Lung (tissue), 11 donors: ENCODE measurements at regions not wholly inside any gene's neighbourhood (a gene's known extent, or its start where the extent isn't known, plus 50 kb on each side); places are given as distances from the start of the nearest gene placed in this dataset.

Experiments used
- ATAC-seq: fragments of 200-7000 bp; cut with Tn5 transposase; one replicate; pipeline ENCODE4 v1.9.1; 2020; ENCODE audit warnings: moderate number of reproducible peaks; ENCODE audit not compliant: insufficient read depth, low FRiP score
- DNase-seq, 3 donors: peaks; one replicate each; pipeline ENCODE4 v3.0.0-alpha.2; 2013 to 2017
- H3K27ac ChIP-seq, 2 donors: one replicate each; pipeline ENCODE4 v1.5.1; 2013; ENCODE audit warnings: mild to moderate bottlenecking in 2 of 2, moderate library complexity in 2 of 2, control low read depth in 1 of 2, inconsistent platforms in 1 of 2, low read depth in 1 of 2, low read length in 1 of 2
- H3K27me3 ChIP-seq, 3 donors: one replicate each; pipeline ENCODE4 v1.5.1; 2013; ENCODE audit warnings: low read length in 2 of 3; ENCODE audit not compliant: control insufficient read depth in 3 of 3, insufficient read depth in 3 of 3
- H3K36me3 ChIP-seq, 4 donors: one replicate each; pipeline ENCODE4 v1.5.1; 2013; ENCODE audit warnings: low read length in 4 of 4, mild to moderate bottlenecking in 1 of 4, moderate library complexity in 1 of 4; ENCODE audit not compliant: control insufficient read depth in 4 of 4, insufficient read depth in 4 of 4
- H3K4me1 ChIP-seq, 5 donors: one replicate each; pipeline ENCODE4 v1.5.1; 2013; ENCODE audit warnings: low read length in 5 of 5, mild to moderate bottlenecking in 2 of 5, moderate library complexity in 1 of 5; ENCODE audit not compliant: control insufficient read depth in 5 of 5, insufficient read depth in 5 of 5
- H3K4me3 ChIP-seq: one replicate; pipeline ENCODE4 v1.5.1; 2013; ENCODE audit warnings: mild to moderate bottlenecking, control low read depth, moderate library complexity
- H3K9ac ChIP-seq, 2 donors: one replicate each; pipeline ENCODE4 v1.5.1; 2013; ENCODE audit warnings: low read length in 2 of 2, control low read depth in 1 of 2; ENCODE audit not compliant: insufficient read depth in 1 of 2
- H3K9me3 ChIP-seq, 4 donors: one replicate each; pipeline ENCODE4 v1.5.1; 2013; ENCODE audit warnings: low read length in 3 of 4, mild to moderate bottlenecking in 1 of 4, moderate library complexity in 1 of 4; ENCODE audit not compliant: control insufficient read depth in 4 of 4, insufficient read depth in 3 of 4
- WGBS, 2 donors: extraction: QIAGEN DNeasy Blood & Tissue Kit; methylation state at CpG; one replicate each; pipeline ENCODE4 v1.1.7; 2013; 5-methylcytosine and 5-hydroxymethylcytosine counted together
- TF ChIP-seq, protein P1 (sequence below): IDR thresholded peaks from 2 replicates; pipeline ENCODE4 v1.5.1; 2012; ENCODE audit warnings: mild to moderate bottlenecking; ENCODE audit errors: control extremely low read depth, extremely low read depth
- donor health status: control.
- donor health status: control.
- donor health status: Bipolar disorder and iron deficiency.
- donor health status: healthy.
- donor health status: DM: yes; HTN: yes; CAD: no.

DNA sequence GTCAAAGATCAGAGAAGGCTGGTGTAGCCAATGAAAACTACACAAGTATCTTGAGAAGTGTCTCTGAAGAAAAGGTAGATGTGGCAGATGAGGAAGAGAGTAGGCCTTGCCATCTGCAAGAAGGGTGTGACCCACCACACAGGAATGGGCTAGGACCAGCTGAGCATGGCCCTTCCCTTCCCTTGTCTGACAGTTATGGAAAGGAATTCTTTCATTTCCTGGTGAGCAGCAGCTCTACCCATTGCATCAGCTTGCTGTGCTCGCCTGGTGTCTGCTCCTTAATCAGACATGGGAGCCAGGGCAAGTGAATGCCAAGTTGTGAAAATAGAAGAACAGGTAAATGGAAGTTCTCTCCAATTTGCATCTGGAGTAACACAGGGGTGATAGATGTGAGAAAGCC, 145.2 kb upstream of the KRR1 start:
- TF ChIP-seq, protein P1, sequence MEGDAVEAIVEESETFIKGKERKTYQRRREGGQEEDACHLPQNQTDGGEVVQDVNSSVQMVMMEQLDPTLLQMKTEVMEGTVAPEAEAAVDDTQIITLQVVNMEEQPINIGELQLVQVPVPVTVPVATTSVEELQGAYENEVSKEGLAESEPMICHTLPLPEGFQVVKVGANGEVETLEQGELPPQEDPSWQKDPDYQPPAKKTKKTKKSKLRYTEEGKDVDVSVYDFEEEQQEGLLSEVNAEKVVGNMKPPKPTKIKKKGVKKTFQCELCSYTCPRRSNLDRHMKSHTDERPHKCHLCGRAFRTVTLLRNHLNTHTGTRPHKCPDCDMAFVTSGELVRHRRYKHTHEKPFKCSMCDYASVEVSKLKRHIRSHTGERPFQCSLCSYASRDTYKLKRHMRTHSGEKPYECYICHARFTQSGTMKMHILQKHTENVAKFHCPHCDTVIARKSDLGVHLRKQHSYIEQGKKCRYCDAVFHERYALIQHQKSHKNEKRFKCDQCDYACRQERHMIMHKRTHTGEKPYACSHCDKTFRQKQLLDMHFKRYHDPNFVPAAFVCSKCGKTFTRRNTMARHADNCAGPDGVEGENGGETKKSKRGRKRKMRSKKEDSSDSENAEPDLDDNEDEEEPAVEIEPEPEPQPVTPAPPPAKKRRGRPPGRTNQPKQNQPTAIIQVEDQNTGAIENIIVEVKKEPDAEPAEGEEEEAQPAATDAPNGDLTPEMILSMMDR = no peak
- Histone ChIP-seq H3K4me1 (peaks cover 0 to 5% (median 0%) of the 10 kb centered on the region in 5 donors), H3K36me3 (no peaks in the 10 kb centered on the region), H3K27me3 (no peaks in the 10 kb centered on the region), H3K27ac (no peak overlapping the region), H3K9me3 (no peaks in the 10 kb centered on the region), H3K9ac (no peak overlapping the region), H3K4me3 (no peak overlapping the region)
- DNase-seq = no peak
- 78 to 81% methylated on average over 1 of the region's 1 CpG for WGBS, 2 donors
- ATAC-seq = no peak

DNA sequence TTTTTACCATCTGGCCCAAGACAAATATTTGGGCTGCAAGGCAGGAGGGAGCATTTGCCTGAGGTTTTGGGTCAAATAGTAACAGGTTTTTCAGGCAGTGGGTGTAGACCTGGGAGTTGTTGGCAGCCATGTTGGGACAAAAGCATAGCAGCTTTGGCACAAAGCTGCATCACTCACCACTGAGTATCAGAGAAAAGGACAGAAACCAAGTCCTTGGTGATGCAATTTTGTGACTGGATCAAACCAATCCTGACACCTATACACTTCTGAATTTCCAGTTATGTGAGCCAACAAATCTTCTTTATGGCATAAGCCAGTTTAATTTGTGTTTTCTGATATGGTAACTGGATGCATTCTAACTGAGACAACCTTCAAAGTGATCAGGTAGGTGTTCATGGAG, 144.8 kb upstream of the KRR1 start:
- DNase-seq (no peak), ATAC-seq (no peak)
- Histone ChIP-seq H3K27me3 (no peaks in the 10 kb centered on the region), H3K4me1 (peaks cover 0 to 9% (median 0%) of the 10 kb centered on the region in 5 donors), H3K9ac (no peak overlapping the region), H3K36me3 (no peaks in the 10 kb centered on the region), H3K4me3 (no peak overlapping the region), H3K9me3 (no peaks in the 10 kb centered on the region), H3K27ac (no peak overlapping the region)
- TF ChIP-seq, protein P1 = no peak

DNA sequence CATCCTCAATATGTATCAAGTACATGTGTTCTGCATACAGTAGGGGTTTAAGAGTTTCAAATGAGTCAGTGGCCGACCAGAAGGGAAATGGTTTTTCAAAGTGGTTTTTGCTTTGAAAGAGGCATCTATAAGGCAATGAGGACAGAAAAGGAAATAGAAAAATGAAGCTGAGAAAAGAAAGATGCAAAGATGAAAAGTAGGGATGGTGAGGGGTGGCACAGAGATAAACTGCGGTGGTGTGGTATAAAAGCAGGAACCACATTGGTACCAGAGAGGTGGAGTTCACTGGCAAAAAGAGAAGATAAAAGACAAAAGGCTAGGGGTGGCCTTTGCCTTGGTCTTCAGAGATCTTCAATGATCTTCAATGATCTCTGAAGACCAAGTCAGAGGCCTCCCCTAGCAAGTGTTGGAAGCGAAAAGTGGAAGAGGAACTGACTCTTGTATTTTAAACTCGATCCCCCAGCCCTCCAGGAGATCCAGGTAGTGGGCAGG, 144.0 kb upstream of the KRR1 start:
- Histone ChIP-seq H3K27ac (no peak overlapping the region), H3K9me3 (no peaks in the 10 kb centered on the region), H3K4me3 (no peak overlapping the region), H3K4me1 (peaks cover 0 to 13% (median 0%) of the 10 kb centered on the region in 5 donors), H3K9ac (no peak overlapping the region), H3K27me3 (no peaks in the 10 kb centered on the region), H3K36me3 (no peaks in the 10 kb centered on the region)
- 90 to 93% methylated on average over 4 of the region's 4 CpGs for WGBS, 2 donors
- no peak for DNase-seq
- TF ChIP-seq, protein P1 = no peak
- no peak for ATAC-seq

DNA sequence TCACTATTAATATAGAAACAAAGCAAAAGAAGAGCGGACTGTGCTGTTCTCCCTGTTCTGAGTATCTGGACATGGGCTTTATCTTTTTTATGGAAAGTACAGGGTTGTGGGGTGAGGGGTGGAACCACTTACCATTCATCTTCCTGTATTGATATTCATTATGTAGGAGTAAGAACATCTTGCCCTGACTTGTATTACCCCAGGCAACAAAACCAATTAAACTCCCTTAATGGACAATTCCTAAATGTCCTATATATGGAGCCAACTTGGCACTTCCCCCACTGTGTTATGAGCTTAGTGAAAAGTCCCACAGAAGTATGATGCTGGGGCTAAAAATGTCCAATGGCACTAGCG, 139.9 kb upstream of the KRR1 start:
- Histone ChIP-seq H3K4me1 (peaks cover 0 to 35% (median 7%) of the 10 kb centered on the region in 5 donors), H3K9ac (no peak overlapping the region), H3K27me3 (no peaks in the 10 kb centered on the region), H3K27ac (no peak overlapping the region), H3K4me3 (no peak overlapping the region), H3K36me3 (no peaks in the 10 kb centered on the region), H3K9me3 (no peaks in the 10 kb centered on the region)
- 90 to 94% methylated on average over 2 of the region's 2 CpGs for WGBS, 2 donors
- TF ChIP-seq, protein P1 = no peak
- no peak for ATAC-seq
- DNase-seq = peak in 1 of 3 donors; percentile 45
